Body of pancreas (tissue), 4 donors: ENCODE measurements at regions not wholly inside any gene's neighbourhood (a gene's known extent, or its start where the extent isn't known, plus 50 kb on each side); places are given as distances from the start of the nearest gene placed in this dataset.

Experiments
- ATAC-seq: fragments of 150-250 bp; one replicate; pipeline ENCODE4 v1.9.1; 2016
- DNase-seq, 4 donors: peaks; one replicate each; pipeline ENCODE4 v3.0.0-alpha.2; 2019
- H3K27ac ChIP-seq, 4 donors: fragments of 200-600 bp; sonication (generic); 1 replicate in 3 of 4; 2 replicates in 1 of 4; pipeline versions ENCODE4 v1.5.1 to v1.6.1; 2016 to 2019; ENCODE audit warnings: mild to moderate bottlenecking in 1 of 4, mixed read lengths in 1 of 4, moderate library complexity in 1 of 4
- H3K27me3 ChIP-seq, 2 donors: fragments of 200-600 bp; sonication (generic); one replicate each; pipeline ENCODE4 v1.6.0; 2016; ENCODE audit warnings: mild to moderate bottlenecking in 1 of 2
- H3K36me3 ChIP-seq, 2 donors: fragments of 200-600 bp; sonication (generic); replicated peaks in 1 of 2; 2 replicates each; pipeline ENCODE4 v1.5.1; 2016; ENCODE audit warnings: low read depth in 2 of 2; ENCODE audit not compliant: insufficient read depth in 1 of 2
- H3K4me1 ChIP-seq: fragments of 200-600 bp; sonication (generic); one replicate; pipeline ENCODE4 v1.6.0; 2016
- H3K4me3 ChIP-seq, 2 donors: fragments of 200-600 bp; sonication (generic); 1 replicate in 1 of 2; 2 replicates in 1 of 2; pipeline ENCODE4 v1.5.1; 2016 to 2019
- H3K9me3 ChIP-seq, 3 donors: fragments of 200-600 bp; sonication (generic); 1 replicate in 2 of 3; 2 replicates in 1 of 3; pipeline ENCODE4 v1.5.1; 2016
- POLR2A ChIP-seq, 3 donors: fragments of 450-650 bp; IDR thresholded peaks; one replicate each; pipeline ENCODE4 v1.6.1; 2016; ENCODE audit warnings: antibody characterized with exemption in 3 of 3, mild to moderate bottlenecking in 2 of 3
- WGBS, 2 donors: methylation state at CpG; one replicate each; pipeline ENCODE4 v1.1.5; 2017; 5-methylcytosine and 5-hydroxymethylcytosine counted together
- intact Hi-C: fragments of 100-400 bp; cut with DNase I; formaldehyde crosslinking; loops from one replicate; pipeline ENCODE4 v1.15.1; 2023
- TF ChIP-seq, protein P1 (sequence below), 7 experiments: fragments of 450-650 bp in 4 of 7; fragments of 200-600 bp in 3 of 7; sonication (generic) in 3 of 7; IDR thresholded peaks; one replicate each; pipeline ENCODE4 v1.5.1; 2016 to 2019; ENCODE audit warnings: antibody characterized with exemption in 7 of 7

DNA sequence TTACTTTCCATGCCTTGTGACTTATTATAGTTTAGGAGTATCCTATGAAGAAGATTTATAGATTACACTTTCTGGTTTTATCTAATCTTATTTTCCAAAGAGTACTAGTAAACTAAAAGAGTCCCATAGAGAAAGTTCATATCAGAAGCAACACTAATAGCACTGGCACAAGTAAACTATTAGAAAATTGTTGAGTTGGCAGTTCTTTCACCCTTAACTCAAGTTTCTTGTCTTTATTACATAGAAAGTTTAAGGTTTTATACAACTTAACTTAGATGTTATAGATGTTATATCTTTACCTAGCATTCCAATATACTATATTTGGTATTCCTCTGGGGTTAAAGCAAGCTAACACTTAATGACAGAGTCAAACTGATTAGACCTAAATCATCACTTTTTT is 437.8 kb upstream of the ARRDC3 start:
- H3K4me3 ChIP-seq = no peak overlapping the region
- H3K27me3 ChIP-seq = no peaks in the 10 kb centered on the region
- TF ChIP-seq POLR2A (IDR thresholded peaks at IDR 0.05) = no peak
- TF ChIP-seq, protein P1, sequence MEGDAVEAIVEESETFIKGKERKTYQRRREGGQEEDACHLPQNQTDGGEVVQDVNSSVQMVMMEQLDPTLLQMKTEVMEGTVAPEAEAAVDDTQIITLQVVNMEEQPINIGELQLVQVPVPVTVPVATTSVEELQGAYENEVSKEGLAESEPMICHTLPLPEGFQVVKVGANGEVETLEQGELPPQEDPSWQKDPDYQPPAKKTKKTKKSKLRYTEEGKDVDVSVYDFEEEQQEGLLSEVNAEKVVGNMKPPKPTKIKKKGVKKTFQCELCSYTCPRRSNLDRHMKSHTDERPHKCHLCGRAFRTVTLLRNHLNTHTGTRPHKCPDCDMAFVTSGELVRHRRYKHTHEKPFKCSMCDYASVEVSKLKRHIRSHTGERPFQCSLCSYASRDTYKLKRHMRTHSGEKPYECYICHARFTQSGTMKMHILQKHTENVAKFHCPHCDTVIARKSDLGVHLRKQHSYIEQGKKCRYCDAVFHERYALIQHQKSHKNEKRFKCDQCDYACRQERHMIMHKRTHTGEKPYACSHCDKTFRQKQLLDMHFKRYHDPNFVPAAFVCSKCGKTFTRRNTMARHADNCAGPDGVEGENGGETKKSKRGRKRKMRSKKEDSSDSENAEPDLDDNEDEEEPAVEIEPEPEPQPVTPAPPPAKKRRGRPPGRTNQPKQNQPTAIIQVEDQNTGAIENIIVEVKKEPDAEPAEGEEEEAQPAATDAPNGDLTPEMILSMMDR (IDR thresholded peaks at IDR 0.05) = no peak
- intact Hi-C loops = no loop called here
- ATAC-seq = no peak
- no peaks in the 10 kb centered on the region for H3K36me3 ChIP-seq
- DNase-seq = no peak
- H3K27ac ChIP-seq = no peak overlapping the region
- H3K9me3 ChIP-seq = no peaks in the 10 kb centered on the region
- H3K4me1 ChIP-seq = no peaks in the 10 kb centered on the region

DNA sequence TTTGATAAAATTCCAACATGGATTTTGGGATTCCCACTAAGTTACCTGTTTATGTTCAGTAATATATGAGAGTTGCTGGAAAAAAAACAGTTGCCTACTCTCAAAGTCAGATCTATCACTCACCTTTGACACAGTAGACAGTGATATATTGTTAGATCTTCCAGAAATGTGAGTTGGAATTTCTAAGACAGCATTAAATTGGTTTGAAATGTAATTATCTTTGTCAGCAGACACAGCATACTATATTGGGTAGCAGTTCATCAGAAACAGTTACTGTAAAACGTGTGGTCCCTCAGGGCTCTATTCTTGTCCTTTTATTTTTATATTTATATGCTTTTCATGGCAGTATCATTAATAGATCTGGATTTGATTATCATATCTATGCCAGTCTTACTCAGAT is 433.6 kb upstream of the ARRDC3 start:
- TF ChIP-seq POLR2A (IDR thresholded peaks at IDR 0.05) = no peak
- TF ChIP-seq, protein P1 (IDR thresholded peaks at IDR 0.05) = no peak
- intact Hi-C loops = no loop called here
- ATAC-seq (no peak), DNase-seq (no peak)
- H3K4me1 ChIP-seq = no peaks in the 10 kb centered on the region
- no peaks in the 10 kb centered on the region for H3K27me3 ChIP-seq
- H3K9me3 ChIP-seq = no peaks in the 10 kb centered on the region
- 0 to 6% methylated on average over 1 of the region's 1 CpG for WGBS, 2 donors
- H3K27ac ChIP-seq = no peak overlapping the region
- H3K36me3 ChIP-seq = no peaks in the 10 kb centered on the region
- no peak overlapping the region for H3K4me3 ChIP-seq

DNA sequence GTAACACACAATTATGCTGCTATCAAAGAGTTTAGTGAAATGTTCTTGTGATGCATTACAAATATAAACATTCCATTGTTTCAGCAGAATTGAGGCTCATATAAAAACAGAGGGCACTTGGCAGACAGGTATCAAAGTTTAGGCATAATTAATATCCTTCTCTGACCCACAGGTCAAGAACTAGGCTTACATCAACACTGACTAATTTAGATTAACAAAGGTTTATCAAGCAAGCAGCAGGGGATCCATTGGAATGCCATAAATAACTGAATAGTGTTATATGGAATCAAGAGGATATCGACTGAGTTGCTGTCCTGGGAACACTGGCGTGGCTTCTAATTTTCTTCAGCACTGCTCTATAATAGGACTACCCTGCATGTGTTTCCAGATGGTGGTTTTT is 414.5 kb upstream of the ARRDC3 start:
- H3K4me1 ChIP-seq = no peaks in the 10 kb centered on the region
- ATAC-seq (no peak), DNase-seq (no peak)
- H3K27me3 ChIP-seq = no peaks in the 10 kb centered on the region
- TF ChIP-seq, protein P1 (IDR thresholded peaks at IDR 0.05) = no peak
- no peak for TF ChIP-seq POLR2A (IDR thresholded peaks at IDR 0.05)
- peaks cover 0 to 4% (median 0%) of the 10 kb centered on the region in 3 donors for H3K9me3 ChIP-seq
- intact Hi-C loops = no loop called here
- no peaks in the 10 kb centered on the region for H3K36me3 ChIP-seq
- no peak overlapping the region for H3K4me3 ChIP-seq
- 25 to 40% methylated on average over 2 of the region's 2 CpGs for WGBS, 2 donors
- H3K27ac ChIP-seq = no peak overlapping the region

DNA sequence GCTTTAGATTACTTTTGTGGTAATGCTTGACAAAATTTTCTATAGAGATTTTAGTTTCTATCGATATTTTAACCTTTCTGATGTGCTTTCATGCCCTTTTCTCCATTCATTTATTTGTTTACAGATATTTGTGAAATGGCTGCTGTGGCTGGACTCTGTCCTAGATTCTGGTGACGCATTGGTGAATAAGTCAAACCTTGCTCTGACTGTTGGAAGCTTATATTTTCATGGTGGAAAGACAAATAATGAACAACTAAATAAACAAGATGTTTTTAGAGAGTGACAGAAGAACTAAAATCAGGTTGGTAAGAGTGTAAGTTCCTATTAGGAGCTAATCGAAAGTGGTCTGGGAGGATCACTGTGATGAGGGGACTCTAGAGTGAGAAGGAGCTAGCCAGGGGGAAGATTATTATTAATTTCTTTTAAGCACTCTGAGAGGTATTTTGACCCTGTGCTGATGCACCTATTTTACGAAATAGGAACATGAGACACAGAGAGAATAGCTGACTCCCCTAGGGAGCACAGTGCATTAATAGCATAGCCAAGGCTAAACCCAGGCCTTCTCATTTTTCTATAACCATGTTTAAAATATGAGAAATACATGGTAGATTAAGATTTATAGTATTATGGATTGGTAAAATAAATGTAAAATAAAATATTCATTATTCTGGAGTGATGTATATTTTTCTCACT is 411.9 kb upstream of the ARRDC3 start:
- no peaks in the 10 kb centered on the region for H3K4me1 ChIP-seq
- H3K4me3 ChIP-seq = no peak overlapping the region
- WGBS, 2 donors = 56 to 59% methylated on average over 4 of the region's 4 CpGs
- no peak for ATAC-seq
- no peaks in the 10 kb centered on the region for H3K27me3 ChIP-seq
- intact Hi-C loops = no loop called here
- TF ChIP-seq POLR2A (IDR thresholded peaks at IDR 0.05) = no peak
- TF ChIP-seq, protein P1 (IDR thresholded peaks at IDR 0.05) = no peak
- H3K9me3 ChIP-seq = no peaks in the 10 kb centered on the region
- H3K27ac ChIP-seq = no peak overlapping the region
- no peak for DNase-seq
- H3K36me3 ChIP-seq = no peaks in the 10 kb centered on the region

DNA sequence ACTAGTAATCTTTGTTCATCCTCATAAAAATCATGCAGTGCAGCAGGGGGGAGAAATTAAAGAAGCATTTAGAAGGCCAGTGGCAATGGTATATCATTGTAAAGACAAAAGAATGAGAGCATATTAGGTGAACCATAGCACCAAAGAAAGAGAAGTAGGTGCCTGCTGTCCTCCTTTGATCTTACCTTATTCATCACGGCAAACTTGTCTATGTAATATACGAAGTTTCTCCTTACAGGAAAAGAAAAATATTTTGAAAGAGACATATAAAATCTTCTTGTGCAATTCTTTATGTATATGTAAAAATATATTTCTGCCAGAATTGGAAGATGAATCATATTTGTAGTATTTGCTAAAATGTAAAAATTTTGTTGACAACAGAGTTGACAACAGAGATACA is 411.3 kb upstream of the ARRDC3 start:
- no peaks in the 10 kb centered on the region for H3K36me3 ChIP-seq
- 36 to 43% methylated on average over 2 of the region's 2 CpGs for WGBS, 2 donors
- no peak overlapping the region for H3K4me3 ChIP-seq
- H3K9me3 ChIP-seq = no peaks in the 10 kb centered on the region
- no peak for DNase-seq
- TF ChIP-seq, protein P1 (IDR thresholded peaks at IDR 0.05) = no peak
- no peak for TF ChIP-seq POLR2A (IDR thresholded peaks at IDR 0.05)
- no peak overlapping the region for H3K27ac ChIP-seq
- intact Hi-C loops = no loop called here
- H3K27me3 ChIP-seq = no peaks in the 10 kb centered on the region
- H3K4me1 ChIP-seq = no peaks in the 10 kb centered on the region
- no peak for ATAC-seq
